Activated CD4-positive, alpha-beta T cell treated with anti-CD3 and anti-CD28 coated beads, Interleukin-2, amount 10 ng/mL, durations not matched to agents 24 days and 14 days (primary cell): ENCODE measurements at regions not wholly inside any gene's neighbourhood (a gene's known extent, or its start where the extent isn't known, plus 50 kb on each side); places are given as distances from the start of the nearest gene placed in this dataset.
"Not testable (repeated sequence)": the region's sequence is repeated elsewhere in the genome, so short reads cannot be mapped to it uniquely, and the experiment has no call there.

Experiments
- DNase-seq: peaks from one replicate; pipeline ENCODE4 v3.0.0; 2022
- H3K27ac Mint-ChIP-seq: one replicate; pipeline ENCODE4 v1.8.0; 2022; ENCODE audit warnings: mild to moderate bottlenecking, mixed read lengths
- H3K27me3 Mint-ChIP-seq: one replicate; pipeline ENCODE4 v1.8.0; 2022; ENCODE audit warnings: mixed read lengths
- H3K36me3 Mint-ChIP-seq: one replicate; pipeline ENCODE4 v1.8.0; 2022; ENCODE audit warnings: low read depth, mild to moderate bottlenecking, mixed read lengths
- H3K4me1 Mint-ChIP-seq: one replicate; pipeline ENCODE4 v1.8.0; 2021; ENCODE audit warnings: mixed read lengths
- H3K4me3 Mint-ChIP-seq: one replicate; pipeline ENCODE4 v1.8.0; 2022; ENCODE audit warnings: mild to moderate bottlenecking, moderate library complexity, mixed read lengths
- H3K9me3 Mint-ChIP-seq: one replicate; pipeline ENCODE4 v1.8.0; 2021; ENCODE audit warnings: mixed read lengths
- intact Hi-C: fragments of 100-400 bp; cut with micrococcal nuclease; formaldehyde crosslinking; loops from one replicate; pipeline ENCODE4 v1.15.1; 2023

GRCh38 chr1:182175361-182175931 lies 113.9 kb upstream of the ZNF648 start:
- no peak overlapping the region for H3K27ac Mint-ChIP-seq
- H3K4me3 Mint-ChIP-seq: no peak overlapping the region
- DNase-seq: no peak
- H3K27me3 Mint-ChIP-seq: peaks cover 2% of the 10 kb centered on the region
- no peaks in the 10 kb centered on the region for H3K9me3 Mint-ChIP-seq
- no peaks in the 10 kb centered on the region for H3K36me3 Mint-ChIP-seq
- intact Hi-C loops: no loop called here
- peaks cover 2% of the 10 kb centered on the region for H3K4me1 Mint-ChIP-seq

- intact Hi-C loops: no loop called here
- peaks cover 3% of the 10 kb centered on the region for H3K4me1 Mint-ChIP-seq
- DNase-seq: no peak
- no peak overlapping the region for H3K4me3 Mint-ChIP-seq
- H3K27ac Mint-ChIP-seq: no peak overlapping the region
- no peaks in the 10 kb centered on the region for H3K9me3 Mint-ChIP-seq
- H3K36me3 Mint-ChIP-seq: no peaks in the 10 kb centered on the region
- peaks cover 2% of the 10 kb centered on the region for H3K27me3 Mint-ChIP-seq
These were observed 113.0 kb upstream of the ZNF648 start for GRCh38 chr1:182174513-182174855.

DNA sequence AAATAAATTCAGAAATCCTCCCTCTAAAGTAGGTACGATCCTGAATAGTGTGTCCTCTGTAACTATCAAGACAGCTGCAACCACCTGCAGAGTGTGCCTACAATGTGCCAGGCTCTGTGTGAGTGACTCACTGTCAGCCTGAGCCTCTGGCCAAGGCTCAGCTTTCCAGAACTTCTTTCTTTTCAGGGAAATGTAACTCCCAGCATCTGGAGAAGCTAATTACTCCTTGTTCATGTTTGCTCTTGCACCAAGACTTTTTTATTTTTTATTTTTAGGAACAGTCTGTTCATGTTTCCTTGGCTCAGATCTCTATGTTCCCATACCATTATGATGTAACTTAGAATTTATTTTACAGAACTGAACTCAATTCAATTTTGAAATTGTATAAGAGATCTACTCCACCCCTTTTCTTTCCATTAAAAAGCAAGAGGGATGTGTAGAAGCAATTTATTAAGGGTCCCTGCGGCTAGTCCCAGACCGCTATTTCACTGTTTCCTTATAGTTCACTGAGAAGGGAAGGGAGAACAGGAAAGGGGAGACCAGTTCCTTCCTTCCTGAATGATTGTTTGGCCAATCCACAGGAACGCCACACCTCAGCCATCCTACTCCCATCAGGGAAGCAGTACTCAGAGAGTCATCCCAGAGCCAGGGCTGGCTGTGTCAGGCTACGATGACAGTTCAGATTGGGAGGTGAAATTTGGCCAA lies 112.4 kb upstream of the ZNF648 start:
- H3K27me3 Mint-ChIP-seq: peaks cover under 1% of the 10 kb centered on the region
- H3K27ac Mint-ChIP-seq: no peak overlapping the region
- DNase-seq: no peak

GRCh38 chr1:182172699-182173098 lies 111.2 kb upstream of the ZNF648 start:
- intact Hi-C loops: no loop called here
- no peak for DNase-seq
- H3K27ac Mint-ChIP-seq: no peak overlapping the region
- H3K27me3 Mint-ChIP-seq: no peaks in the 10 kb centered on the region
- H3K4me1 Mint-ChIP-seq: peaks cover 3% of the 10 kb centered on the region
- H3K9me3 Mint-ChIP-seq: no peaks in the 10 kb centered on the region
- no peaks in the 10 kb centered on the region for H3K36me3 Mint-ChIP-seq
- H3K4me3 Mint-ChIP-seq: no peak overlapping the region

More for the DNA sequence above, 112.4 kb upstream of the ZNF648 start:
- Mint-ChIP-seq H3K4me3 (no peak overlapping the region), H3K9me3 (no peaks in the 10 kb centered on the region), H3K36me3 (no peaks in the 10 kb centered on the region), H3K4me1 (peaks cover 3% of the 10 kb centered on the region)
- intact Hi-C loops: no loop called here

GRCh38 chr1:182170891-182171461 lies 109.5 kb upstream of the ZNF648 start:
- DNase-seq: no peak
- H3K27me3 Mint-ChIP-seq: no peaks in the 10 kb centered on the region
- intact Hi-C loops: no loop called here
- H3K27ac Mint-ChIP-seq: no peak overlapping the region
- H3K4me1 Mint-ChIP-seq: peaks cover 3% of the 10 kb centered on the region
- H3K4me3 Mint-ChIP-seq: no peak overlapping the region
- H3K9me3 Mint-ChIP-seq: no peaks in the 10 kb centered on the region
- H3K36me3 Mint-ChIP-seq: no peaks in the 10 kb centered on the region

DNA sequence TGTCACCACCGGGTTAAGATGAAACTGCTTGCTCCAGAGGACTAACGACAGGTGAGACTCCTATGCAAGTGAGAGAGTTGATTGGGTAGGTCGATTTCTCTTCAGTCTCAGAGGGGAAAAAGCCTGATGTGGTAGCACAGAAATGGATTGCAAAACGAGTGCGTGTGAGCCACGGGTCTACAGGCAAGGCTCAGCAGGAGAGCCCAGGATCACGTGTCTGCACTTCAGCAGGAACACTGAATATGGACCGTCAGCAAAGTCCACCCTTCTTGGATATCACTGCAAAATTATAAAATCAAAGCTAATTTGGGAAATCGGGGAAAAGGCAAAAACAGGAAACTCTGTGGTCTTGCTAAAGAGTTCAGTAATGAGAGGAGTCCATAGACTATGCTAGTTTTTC lies 107.7 kb upstream of the ZNF648 start:
- Mint-ChIP-seq H3K27me3 (no peaks in the 10 kb centered on the region), H3K4me1 (peaks cover 3% of the 10 kb centered on the region), H3K9me3 (no peaks in the 10 kb centered on the region), H3K27ac (no peak overlapping the region), H3K36me3 (no peaks in the 10 kb centered on the region), H3K4me3 (no peak overlapping the region)
- DNase-seq: no peak
- intact Hi-C loops: no loop called here

- no peak overlapping the region for H3K27ac Mint-ChIP-seq
- peaks cover 3% of the 10 kb centered on the region for H3K4me1 Mint-ChIP-seq
- H3K27me3 Mint-ChIP-seq: no peaks in the 10 kb centered on the region
- intact Hi-C loops: no loop called here
- H3K9me3 Mint-ChIP-seq: no peaks in the 10 kb centered on the region
- no peak overlapping the region for H3K4me3 Mint-ChIP-seq
- no peak for DNase-seq
- no peaks in the 10 kb centered on the region for H3K36me3 Mint-ChIP-seq
These were observed 105.2 kb upstream of the ZNF648 start for GRCh38 chr1:182166750-182167149.

- Mint-ChIP-seq H3K9me3 (peaks cover 2% of the 10 kb centered on the region), H3K36me3 (no peaks in the 10 kb centered on the region), H3K27me3 (no peaks in the 10 kb centered on the region), H3K4me1 (peaks cover 3% of the 10 kb centered on the region), H3K27ac (no peak overlapping the region), H3K4me3 (no peak overlapping the region)
- no peak for DNase-seq
- intact Hi-C loops: no loop called here
These were observed 104.8 kb upstream of the ZNF648 start for GRCh38 chr1:182166321-182166720.

DNA sequence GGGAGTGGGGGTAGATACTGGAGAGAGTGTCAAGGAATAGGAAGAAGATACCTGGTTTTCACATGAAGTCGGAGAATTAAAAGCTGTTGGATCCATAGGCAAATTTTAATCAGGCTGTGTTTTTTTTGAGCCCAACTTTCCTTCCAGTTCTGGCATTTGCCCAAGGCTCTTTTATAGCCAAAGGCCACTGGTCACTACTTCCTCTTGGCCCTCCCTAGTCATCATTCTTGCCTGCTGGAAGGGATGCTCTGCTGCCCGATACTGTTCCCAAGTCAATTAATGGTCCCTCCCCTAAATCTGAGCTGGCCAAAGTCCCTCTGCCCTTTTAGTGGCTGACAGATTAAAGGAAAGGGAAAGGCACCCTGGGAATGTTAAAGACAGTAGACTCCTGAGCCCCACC lies 102.8 kb upstream of the ZNF648 start:
- peaks cover 3% of the 10 kb centered on the region for H3K9me3 Mint-ChIP-seq
- no peaks in the 10 kb centered on the region for H3K36me3 Mint-ChIP-seq
- DNase-seq: no peak
- H3K4me3 Mint-ChIP-seq: no peak overlapping the region
- no peaks in the 10 kb centered on the region for H3K4me1 Mint-ChIP-seq
- intact Hi-C loops: no loop called here
- no peak overlapping the region for H3K27ac Mint-ChIP-seq
- no peaks in the 10 kb centered on the region for H3K27me3 Mint-ChIP-seq

- DNase-seq: no peak
- intact Hi-C loops: no loop called here
- Mint-ChIP-seq H3K4me1 (no peaks in the 10 kb centered on the region), H3K27ac (no peak overlapping the region), H3K27me3 (no peaks in the 10 kb centered on the region), H3K36me3 (no peaks in the 10 kb centered on the region), H3K4me3 (no peak overlapping the region), H3K9me3 (peaks cover 3% of the 10 kb centered on the region)
These were observed 102.3 kb upstream of the ZNF648 start for GRCh38 chr1:182163821-182164223.

GRCh38 chr1:182159443-182159842 lies 97.9 kb upstream of the ZNF648 start:
- intact Hi-C loops: no loop called here
- Mint-ChIP-seq H3K36me3 (no peaks in the 10 kb centered on the region), H3K9me3 (peaks cover 15% of the 10 kb centered on the region), H3K4me3 (no peak overlapping the region), H3K4me1 (no peaks in the 10 kb centered on the region), H3K27ac (no peak overlapping the region), H3K27me3 (no peaks in the 10 kb centered on the region)
- no peak for DNase-seq

- no peak overlapping the region for H3K27ac Mint-ChIP-seq
- peaks cover 18% of the 10 kb centered on the region for H3K9me3 Mint-ChIP-seq
- intact Hi-C loops: no loop called here
- DNase-seq: no peak
- peaks cover 10% of the 10 kb centered on the region for H3K4me1 Mint-ChIP-seq
- no peaks in the 10 kb centered on the region for H3K27me3 Mint-ChIP-seq
- no peak overlapping the region for H3K4me3 Mint-ChIP-seq
- H3K36me3 Mint-ChIP-seq: peaks cover 1% of the 10 kb centered on the region
These were observed 95.7 kb upstream of the ZNF648 start for GRCh38 chr1:182157187-182157586.

- Mint-ChIP-seq H3K4me1 (peaks cover 16% of the 10 kb centered on the region), H3K9me3 (peaks cover 14% of the 10 kb centered on the region)
- H3K27ac Mint-ChIP-seq, intact Hi-C loops, DNase-seq, H3K36me3 Mint-ChIP-seq, H3K4me3 Mint-ChIP-seq, H3K27me3 Mint-ChIP-seq: not testable (repeated sequence)
These were observed 92.9 kb upstream of the ZNF648 start for GRCh38 chr1:182154425-182154824.

- no peaks in the 10 kb centered on the region for H3K27me3 Mint-ChIP-seq
- H3K4me1 Mint-ChIP-seq: peaks cover 40% of the 10 kb centered on the region
- DNase-seq: peak; percentile 88
- H3K27ac Mint-ChIP-seq: peak overlapping the region; percentile 87
- peaks cover 3% of the 10 kb centered on the region for H3K9me3 Mint-ChIP-seq
- peaks cover 1% of the 10 kb centered on the region for H3K36me3 Mint-ChIP-seq
- peak overlapping the region; percentile 28 for H3K4me3 Mint-ChIP-seq
- intact Hi-C loops: loop anchor here (2.0 to 10.0 kb wide), 2 partner anchors 99 to 635 kb away; partner anchors contain the start of gene NPL
These were observed 88.0 kb upstream of the ZNF648 start for GRCh38 chr1:182149411-182149965.
